HG03108 (cell line): ENCODE measurements at regions not wholly inside any gene's neighbourhood (a gene's known extent, or its start where the extent isn't known, plus 50 kb on each side); places are given as distances from the start of the nearest gene placed in this dataset.
"Not testable (repeated sequence)": the region's sequence is repeated elsewhere in the genome, so short reads cannot be mapped to it uniquely, and the experiment has no call there.

Experiments used
- ATAC-seq: cut with Tn5 transposase; IDR thresholded peaks from one replicate; pipeline ENCODE4 v1.9.1; 2021; ENCODE audit warnings: moderate library complexity; ENCODE audit not compliant: unreplicated experiment

DNA sequence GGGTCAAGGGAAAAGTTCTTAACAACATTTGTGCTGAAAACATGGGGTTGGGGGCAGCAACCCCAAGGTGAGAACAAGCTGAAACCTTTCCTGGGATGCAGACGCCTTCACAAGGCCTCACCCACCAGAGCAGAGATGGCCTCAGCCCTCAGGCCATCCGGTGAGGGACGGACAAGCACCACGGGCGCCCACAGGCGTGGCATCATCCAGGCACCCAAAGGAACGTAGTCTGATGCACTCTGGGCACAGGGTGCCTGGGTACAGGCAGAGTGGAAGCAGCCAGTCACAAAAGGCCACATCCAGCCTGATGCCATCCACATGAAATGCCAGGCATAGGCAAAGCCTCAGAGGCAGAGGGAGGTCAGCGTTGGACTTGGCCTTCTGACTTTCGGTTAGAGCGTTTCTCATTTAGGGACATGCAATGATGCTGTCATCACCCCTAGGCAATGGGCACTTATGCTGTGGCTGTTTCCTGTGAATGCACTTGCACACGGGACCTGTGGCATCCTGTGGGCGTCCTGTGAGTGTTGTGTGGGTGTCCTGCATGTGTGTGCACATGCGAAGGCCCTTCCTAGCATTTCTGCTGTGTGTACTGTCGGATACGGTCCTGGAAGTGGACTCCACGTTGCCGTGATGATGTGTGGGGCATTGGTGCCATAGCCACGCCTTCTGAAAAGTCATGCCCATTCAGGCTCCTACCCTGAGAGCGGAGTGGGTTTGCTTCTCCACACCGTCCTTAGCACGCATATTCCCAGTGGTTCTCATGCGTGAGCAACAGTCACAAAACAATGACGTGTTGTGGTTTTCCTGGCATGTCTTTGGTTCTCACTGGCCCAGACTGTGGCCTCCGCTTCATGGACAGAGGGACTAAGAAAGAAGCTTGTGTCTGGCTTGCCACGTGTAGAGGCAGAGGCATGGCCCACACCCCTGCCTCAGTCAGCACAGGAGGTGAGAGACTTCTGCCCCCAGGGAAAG lies 52.7 kb upstream of the ZNF469 start:
- no peak for ATAC-seq

DNA sequence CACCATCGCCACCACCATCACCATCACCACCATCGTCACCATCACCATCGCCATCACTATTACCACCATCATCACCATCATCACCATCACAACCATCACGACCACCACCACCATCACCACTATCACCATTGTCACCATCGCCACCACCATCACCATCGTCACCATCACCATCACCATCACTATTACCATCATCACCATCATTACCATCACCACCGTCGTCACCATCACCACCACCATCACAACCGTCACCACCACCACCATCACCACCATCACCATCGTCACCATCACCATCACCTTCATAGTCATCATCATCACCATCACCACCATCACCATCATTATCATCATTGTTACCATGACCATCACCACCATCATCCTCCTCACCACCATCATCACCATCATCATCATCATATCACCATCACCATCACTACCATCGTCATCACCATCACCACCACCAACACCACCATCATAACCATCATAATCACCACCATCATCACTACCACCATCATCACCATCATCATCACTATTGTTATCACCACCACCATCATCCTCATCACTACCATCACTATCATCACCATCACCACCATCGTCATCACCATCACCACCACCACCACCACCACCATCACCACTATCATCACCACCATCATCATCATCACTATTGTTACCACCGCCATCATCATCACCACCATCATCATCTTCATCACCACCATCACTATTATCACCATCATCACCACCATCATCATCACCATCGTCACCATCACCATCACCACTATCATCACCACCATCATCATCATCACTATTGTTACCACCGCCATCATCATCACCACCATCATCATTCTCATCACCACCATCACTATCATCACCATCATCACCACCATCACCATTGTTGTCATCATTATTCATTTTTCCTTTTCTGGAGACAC lies 51.5 kb upstream of the ZNF469 start:
- no peak for ATAC-seq

DNA sequence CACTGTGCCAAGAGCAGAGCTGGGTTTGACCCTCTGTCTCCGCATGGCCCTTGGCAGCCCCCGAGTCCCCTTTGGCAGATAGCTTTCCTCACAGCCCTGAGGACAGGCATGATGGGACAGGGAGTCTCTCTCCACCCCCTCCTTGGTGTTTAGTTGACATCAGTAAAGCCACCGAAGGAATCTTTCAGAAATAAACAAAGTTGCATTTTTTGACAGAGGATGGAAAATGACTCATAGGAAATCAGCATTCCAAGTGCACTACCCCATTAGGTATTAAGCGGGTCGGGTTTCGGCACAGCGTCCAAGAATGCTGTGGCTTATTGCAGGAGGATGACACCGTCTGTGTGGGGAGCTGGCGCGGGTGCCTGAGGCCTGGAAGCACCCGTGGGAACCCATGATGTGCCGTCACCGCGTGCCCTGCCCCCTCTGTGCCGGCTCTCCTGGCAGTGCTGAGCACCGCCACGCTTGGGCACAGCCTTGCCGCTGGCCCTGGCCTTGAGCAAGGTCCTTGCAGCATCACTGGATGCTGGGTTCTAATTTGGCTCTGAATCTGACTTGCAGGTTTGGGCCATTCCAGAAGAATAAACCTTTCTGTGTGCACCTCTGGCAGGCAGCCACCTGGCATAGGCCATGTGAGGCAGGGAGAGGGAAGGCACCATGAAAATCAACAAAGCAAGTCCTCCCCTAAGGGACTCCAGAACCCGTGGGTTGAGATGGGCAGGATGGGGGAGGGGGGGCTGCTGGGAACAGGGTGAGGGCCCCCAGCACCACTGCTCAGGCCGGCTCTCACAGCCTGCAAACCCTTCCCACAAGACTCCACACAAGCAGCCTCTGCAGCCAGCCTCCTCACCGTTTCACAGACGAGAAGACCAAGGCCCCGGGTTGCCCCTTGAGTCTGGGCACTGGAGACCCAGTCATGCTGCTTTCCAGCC lies 50.5 kb upstream of the ZNF469 start:
- no peak for ATAC-seq

DNA sequence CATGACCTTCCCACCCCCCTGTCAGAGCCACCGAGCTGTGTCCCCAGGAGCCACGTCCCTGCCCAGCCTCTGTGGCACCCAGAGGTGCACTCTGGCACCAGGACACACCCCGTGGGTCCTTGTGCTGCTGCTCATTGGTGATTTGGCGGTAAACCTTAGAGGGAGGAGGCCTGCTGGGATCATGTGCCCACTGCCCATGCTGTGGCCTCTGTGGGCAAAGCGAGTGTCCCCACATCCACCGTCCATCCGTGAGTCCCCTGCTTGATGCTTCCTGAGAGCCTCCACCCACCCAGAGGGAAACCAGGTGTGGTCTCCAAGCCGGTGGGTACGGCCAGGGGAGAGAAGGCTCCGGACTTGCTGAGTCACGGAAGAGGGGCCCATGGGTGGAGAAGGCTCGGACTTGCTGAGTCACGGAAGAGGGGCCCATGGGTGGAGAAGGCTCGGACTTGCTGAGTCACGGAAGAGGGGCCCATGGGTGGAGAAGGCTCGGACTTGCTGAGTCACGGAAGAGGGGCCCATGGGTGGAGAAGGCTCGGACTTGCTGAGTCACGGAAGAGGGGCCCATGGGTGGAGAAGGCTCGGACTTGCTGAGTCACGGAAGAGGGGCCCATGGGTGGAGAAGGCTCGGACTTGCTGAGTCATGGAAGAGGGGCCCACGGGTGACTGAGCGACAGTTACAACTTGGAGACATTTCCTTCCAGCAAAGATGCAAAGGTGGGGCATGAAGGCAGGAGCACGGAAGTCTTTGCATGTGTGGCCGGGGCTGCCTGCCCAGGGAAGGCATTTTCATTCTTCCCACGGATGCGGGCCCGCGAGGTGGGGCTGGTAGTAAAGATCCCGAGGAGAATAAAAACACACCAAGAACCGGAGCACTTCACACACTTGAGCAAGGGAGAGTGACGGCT lies 49.6 kb upstream of the ZNF469 start:
- not testable (repeated sequence) for ATAC-seq
